ENCODE measurements at regions not wholly inside any gene's neighbourhood (a gene's known extent, or its start where the extent isn't known, plus 50 kb on each side); places are given as distances from the start of the nearest gene placed in this dataset.
A peak's percentile ranks its signal among the peaks of the same experiment; 100 is the strongest.

DNA sequence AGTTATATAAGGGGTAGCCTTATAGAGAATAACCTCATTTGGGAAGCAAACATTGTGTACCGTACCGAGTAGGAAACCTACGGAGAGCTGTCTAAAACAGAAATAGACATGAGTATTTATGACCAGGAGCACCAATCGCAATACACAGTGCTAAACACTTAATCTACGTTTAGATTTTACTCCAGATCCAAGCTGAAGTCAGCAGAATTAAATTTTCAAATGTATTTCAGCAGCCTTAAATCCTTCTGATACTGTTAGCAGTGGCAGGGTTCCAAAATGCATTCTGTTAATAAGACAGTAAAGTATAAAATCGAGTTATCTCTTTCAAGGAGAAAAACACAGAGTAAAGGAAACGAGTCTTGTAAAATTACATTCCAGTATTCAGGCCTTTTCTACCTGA is 118.1 kb upstream of the ZNF521 start:
- no peak for DNase-seq

DNA sequence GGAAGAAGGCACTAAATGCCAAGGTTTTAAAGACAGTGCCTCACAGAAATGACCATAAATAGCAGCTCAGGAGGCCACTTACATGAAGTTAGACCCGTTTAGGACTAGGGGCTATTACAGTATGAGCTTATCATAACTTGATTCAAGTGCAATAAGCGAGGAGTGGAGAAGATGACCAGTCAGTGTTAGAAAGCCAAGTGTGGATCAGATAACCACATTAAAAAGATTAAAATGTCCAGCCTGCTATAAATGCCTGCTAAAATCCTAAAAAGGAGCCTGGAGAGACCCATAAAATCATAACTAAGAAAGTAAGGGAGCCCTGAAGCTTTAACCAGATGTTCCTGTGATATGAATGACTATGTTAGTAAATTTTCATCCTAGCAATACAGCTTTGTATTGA is 117.5 kb upstream of the ZNF521 start:
- no peak for DNase-seq

DNA sequence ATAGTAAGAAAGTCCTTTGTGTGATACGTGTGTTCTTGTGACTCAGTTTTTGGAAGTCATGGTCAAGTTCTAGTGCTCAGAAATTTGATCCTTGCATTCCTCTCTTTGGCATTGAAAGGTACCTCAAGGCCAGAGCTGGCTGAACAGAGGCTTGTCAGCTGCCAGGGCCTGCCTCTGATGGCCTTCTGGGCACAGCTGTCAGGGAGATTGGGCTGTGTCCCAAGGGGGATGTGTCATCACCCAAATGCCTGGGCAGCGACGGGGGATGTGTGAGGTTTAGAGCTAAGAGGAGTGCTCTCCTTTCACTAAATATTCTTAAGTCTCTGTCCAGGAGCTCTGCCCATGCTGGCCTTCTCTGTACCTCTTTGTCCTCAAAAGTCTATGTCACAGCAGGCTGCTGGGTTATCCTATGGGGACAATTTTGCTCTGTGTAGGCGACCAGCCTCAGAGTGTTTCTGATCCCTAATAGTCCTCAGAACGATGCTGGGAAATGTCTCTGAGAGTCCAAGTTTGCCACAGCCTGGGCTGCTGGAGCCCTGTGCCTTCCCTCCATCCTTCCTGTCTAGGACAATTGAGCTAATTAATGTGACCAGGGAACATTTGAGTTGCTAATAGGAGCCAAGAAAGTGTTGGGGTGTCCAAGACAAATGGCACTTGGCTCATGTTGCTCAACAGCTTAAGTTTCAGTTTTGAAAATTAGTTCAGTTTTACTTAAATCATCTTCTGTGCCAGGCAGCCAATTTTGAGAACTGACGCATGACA is 115.4 kb upstream of the ZNF521 start:
- peak; percentile 16 for DNase-seq

DNA sequence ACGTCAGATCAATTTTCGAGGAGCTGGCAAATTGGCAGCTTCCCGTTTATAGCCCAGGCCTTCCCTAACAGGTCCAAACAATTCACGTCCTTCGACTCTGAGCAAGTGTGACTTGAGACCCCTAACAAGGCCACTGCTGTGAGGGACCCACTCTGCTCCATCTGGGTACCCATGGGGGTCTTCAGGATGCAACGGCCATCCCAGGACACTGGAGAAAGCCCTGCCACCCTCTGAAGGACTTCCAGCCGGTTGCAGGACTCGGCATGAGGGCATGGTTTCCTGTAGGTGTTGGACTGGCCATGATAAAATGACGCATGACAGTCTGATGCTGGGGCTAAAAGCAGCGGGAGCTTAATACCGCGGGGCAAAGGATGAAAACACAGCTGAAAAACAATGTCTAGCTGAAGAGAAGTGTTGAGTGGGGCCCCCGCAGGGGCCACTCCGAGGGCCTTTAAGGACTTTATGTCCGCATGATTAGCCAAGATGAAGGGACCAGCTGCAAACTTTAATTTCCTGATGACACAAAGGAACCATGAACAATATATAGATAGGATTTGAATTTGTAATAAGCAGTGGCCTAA is 113.3 kb upstream of the ZNF521 start:
- no peak for DNase-seq

DNA sequence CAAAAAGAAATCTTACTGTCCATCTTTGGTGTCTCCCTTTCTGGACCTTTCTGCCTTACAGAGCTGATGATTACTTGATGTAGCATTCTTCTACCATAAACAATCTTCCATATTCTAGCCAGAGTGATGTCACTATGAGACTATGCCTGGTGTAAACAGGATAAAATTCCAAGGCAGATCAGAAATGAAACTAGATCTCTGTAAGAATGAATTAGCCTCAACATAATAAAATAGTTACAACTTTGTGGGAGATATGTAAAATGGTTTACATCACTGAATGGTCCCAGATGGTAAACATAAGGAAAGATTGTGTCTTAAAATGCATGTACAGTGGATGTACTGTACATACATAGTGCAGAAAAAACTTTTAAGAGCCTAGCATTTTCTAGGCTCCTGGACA is 112.3 kb upstream of the ZNF521 start:
- DNase-seq = no peak

DNA sequence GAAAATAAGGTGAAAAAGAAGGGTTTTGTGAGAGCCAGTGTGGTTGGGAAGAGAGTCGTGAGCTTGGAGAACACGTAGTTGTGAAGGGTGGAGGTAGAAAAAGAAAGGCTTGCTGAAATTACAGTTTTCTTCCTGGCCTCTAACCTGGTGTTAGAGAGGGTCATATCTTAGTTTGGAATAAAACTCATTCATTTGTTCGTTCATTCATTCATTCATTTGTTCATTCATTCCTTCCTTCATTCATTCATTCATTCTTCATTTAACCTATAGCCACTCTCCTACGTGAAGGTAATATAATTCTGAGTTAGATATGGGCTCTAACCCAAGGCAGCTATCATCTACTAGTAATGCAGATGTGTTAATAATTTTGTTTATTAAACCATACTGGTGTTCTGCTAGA is 111.8 kb upstream of the ZNF521 start:
- DNase-seq = no peak

DNA sequence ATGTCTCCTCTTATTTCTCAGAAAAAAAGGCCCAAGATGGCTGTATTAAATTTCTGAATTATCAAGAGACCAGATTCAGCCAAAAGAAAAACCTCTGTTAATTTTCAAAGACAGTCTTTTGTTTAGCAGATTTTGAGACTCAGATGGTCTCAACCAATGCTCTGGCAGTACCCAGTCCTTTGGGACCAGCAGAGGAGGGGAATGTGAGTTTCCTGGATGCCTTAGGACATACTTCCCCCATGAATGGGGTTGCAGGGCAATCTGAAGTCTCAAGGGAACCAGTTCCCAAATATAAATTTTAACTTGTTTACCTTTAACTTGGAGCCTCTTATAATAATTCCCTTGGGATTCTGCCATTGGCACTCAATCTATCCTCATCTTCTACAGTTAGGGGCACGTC is 107.8 kb upstream of the ZNF521 start:
- DNase-seq = peak; percentile 7

DNA sequence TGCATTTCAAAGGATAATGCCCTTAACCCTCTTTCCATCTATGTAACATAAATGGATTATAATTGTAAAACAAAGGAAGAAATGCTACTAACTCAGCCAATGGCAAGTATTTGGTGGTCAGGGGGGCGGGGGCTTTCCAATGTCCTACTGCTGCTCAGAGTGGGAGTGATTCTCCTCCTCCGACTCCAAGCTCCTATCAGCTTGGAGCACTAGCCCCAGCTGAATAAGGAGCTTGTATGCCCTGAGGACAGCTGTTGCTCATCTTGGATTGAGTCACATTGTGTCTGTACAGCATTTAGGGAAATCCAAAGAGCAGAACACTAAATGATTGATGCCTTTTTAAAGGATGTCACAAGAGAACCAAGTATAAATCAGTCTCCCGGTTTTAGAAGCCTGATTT is 105.6 kb upstream of the ZNF521 start:
- DNase-seq = no peak

DNA sequence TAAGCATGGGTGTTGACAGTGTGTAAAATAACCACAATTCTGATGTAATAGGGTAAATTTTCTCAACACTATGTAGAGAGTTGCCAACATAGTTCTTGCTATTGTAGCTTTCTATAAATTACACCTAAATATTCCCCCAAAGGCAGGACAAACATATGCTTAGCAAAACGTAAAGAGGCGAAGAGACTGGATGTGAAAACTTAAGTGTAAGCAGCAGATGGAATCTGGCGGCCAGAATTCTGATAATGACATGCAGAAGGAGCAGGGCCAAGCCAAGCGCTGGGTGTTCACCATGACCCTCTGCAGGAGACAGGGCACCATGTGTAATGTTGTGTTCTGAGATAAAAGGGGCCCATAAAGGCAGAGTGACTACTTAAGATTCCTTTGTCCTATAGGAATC is 105.2 kb upstream of the ZNF521 start:
- DNase-seq = no peak

DNA sequence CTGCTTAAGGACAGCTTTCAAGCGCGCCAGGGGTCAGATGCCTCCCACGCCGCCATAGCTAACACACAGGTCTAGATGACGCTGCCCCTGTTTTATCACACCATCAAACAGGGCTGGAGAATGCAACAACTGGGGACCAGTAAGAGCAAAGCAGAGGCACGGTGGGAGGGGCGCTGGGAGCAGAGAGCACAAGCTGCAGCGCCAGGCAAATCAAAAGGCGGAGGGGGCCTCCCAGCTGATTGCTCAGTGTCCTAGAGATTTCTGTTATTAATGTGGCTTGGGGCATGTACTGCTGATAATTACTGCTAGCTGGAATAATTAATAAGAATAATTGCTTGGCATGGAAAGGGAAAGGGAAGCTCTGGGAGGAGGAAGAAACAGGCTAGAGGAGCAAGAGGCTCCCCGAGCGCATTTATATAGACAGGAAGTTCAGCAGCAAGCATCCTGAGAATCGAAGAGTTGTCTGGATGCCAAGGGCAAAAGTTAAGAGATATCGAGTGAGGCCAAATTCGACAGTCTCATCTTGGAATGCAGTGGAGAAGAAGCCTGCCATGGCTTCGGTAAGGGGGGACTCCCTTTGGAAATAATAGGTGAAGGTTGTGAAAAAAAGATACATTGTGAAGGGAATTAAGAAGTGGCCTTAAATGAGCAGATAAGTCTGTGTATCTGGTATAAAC is 104.5 kb upstream of the ZNF521 start:
- no peak for DNase-seq

DNA sequence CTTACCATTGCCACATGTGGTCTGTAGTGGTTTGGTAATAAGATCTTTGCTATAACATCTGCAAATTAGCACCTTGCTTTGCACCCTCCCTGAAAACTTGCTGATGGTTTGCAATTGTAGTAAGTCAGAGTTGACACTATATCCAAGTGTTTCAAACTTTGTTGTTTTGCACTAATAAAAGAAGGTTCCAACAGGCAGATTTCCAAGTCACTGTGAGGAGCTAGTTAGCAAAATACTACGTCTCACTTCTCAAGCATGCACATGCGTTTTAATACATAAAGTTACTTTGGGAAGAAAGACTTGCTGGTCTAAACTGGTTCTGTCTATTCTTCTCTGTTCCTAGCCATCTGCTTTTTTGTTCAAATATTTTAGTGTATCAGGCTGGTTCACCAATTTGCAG is 103.7 kb upstream of the ZNF521 start:
- no peak for DNase-seq

DNA sequence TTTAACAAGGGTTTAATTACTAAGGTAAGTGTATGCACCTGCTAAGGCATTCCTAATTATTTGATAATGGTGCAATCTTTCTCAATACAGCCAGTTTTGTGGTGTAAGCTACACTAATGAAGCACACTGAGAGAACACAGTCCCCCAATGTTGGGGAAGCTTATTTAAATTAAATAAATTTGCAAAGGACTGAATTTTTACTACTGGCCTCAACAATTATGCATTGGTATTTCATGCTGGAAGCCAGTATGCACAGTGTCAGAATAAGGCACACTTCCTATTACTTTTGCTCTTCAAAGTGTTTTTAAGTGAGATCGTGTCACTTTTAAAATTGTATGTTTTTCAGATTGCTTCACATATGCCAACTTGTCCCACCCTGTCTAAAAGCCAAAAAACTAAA is 103.2 kb upstream of the ZNF521 start:
- DNase-seq = no peak

DNA sequence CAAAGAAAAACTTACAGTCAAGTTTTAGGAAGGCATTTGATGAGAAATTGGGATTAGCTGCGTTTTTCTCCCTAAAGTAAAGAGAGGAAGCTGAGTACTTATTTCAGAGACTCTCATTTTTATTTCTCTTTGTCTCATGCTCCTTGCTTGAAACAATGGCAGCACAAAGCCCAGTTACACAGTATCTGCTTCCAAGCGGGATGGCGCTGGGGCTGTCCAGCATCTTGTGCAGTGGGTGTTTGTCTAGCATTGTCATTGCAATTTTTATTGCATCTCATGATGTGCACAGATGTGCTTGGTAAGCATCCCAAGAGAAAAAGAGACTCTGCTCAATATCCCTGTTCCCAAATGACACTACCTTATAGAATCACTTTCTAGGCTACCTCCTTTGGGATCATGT is 102.8 kb upstream of the ZNF521 start:
- no peak for DNase-seq

DNA sequence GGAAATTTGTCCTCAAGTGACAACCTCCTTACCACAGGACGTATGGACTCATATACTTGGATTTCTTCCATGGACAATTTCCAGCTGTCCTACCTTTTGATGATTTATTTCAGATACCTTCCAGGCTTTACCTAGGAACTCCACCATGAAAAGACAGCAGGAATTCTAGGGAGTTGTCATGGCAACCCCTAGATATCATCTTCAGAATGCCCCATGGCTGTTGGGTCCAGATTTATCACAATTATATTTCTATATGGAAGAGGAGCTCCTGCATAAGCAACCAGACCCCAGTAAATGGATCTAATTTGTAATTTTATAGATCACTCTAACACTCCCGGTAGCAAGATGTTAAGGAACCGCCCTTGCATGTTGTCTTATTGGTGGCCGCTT is 102.3 kb upstream of the ZNF521 start:
- no peak for DNase-seq

DNA sequence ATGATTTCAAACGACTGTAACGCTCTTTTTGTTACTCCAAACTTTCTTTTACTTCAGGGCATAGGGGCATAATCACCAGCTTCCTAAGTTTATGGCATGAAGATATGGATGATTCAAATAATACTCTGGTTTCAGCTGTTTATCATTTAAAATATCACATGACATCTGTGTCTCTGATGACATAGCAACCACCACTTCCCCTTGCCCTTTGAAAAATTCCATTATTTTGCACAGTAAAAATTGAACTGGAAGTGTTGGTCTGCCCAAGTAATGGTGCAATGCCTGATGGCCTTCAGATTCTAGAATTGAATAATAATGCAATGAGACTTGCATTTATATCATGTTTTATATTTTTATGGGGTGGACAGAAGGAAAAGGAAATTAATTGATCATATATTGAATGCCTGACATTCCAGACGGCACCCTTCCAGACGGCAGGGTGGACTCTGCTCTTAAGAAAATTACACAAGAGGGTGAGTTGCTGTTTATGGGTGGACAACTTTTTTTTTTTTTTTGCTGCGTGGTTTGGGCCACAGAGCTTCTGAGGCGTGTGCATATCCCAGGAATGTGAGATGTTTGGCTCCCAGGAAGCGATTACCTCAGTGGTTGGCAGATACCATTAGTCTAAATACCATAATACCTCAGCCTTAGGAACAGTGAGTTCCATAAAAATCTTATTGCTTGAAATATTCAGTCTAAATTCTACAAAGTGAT is 101.7 kb upstream of the ZNF521 start:
- no peak for DNase-seq

DNA sequence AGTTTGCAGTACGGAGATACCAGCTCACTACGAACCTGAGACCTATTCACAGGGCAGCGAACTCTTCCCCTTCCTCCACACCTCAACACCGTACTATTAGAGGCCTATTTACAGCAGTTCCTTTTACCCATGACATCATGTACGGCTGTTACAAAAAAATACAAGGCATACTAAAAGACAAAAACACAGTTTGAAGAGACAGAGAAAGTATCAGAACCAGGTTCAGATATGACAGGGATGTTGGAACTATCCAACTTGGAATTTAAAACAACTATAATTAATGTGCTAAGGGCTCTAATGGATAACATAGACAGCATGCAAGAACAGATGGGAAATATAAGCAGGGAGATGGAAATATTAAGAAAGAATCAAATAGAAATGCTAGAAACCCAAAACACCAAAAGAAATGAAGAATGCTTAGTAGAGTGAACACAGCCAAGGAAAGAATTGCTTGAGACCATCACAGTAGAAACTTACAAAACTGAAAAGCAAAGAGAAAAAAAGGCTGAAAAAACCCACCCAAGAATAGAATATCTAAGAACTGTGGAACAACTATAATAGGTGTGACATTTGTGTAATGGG is 99.2 kb upstream of the ZNF521 start:
- no peak for DNase-seq

DNA sequence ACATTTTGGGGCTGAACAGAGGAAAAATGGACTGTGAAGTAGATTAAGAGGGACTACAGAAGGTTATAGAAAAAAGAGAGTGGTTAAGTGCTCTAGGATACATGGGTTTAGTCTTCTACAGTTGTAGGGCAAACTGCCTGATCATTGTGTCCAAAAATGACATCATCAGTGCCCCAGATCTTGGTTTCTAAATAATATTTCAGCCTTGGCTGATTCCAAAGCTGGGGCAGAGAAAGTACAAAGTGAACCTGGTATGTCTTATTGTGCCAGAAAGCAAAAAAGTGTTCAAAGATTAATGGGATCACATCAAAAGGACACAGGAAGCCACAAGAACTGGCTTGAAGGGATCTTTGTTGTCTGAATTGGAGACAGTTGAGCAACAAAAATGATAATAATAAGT is 97.1 kb upstream of the ZNF521 start:
- DNase-seq = no peak

DNA sequence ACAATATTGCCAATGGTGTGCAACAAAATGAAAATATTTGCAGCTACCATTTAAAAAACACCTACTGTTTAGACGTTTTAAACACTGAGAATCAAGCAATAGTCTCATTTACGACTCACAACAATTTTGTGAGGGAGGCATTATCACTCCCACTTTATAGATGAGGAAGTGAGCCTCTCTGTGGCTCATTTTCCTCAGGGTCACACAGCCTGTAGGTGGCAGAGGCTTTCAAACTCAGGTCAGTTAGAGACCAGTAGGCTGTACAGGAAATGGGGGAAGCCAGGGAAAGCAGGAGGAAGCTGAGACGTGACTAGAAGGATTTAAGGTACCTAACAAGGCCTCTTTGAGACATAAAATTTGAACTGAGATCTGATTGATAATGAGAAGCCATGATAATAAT is 95.0 kb upstream of the ZNF521 start:
- DNase-seq = no peak

DNA sequence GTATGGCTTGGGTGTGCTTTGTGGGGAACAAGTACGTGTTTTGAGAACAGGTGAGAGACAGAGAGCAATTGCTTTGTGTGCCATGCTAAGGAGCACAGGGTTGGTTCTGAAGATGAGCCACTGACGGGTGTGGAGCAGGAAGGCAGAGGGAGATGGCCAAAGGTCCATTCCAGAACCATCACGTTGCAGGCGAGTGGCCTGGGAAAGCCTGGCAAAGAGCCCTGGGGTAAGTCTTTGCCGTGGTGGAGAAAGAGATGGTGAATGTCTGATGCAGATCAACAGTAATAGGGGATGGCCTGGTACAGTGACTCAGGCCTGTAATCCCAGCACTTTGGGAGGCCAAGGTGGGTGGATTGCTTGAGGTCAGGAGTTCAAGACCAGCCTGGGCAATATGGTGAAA is 93.5 kb upstream of the ZNF521 start:
- DNase-seq = no peak

DNA sequence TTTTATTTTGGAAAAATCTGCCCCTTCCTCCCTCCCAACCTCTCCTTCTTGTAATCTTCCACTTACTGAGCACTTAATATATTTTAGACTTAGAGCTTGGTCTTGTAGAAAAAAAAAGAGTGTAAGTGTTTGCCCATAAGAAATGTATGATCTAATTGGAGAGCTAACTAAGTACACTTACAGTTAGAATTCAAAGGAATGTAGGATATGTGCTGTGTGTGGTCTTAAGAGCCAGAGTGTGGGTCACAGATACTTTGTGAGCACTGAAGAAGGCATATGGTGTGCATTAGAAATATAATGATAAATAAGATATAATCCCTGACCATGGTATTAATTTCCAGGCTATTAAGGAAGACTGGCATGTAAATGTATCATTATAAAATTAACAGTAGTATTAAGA is 91.8 kb upstream of the ZNF521 start:
- DNase-seq = no peak

DNA sequence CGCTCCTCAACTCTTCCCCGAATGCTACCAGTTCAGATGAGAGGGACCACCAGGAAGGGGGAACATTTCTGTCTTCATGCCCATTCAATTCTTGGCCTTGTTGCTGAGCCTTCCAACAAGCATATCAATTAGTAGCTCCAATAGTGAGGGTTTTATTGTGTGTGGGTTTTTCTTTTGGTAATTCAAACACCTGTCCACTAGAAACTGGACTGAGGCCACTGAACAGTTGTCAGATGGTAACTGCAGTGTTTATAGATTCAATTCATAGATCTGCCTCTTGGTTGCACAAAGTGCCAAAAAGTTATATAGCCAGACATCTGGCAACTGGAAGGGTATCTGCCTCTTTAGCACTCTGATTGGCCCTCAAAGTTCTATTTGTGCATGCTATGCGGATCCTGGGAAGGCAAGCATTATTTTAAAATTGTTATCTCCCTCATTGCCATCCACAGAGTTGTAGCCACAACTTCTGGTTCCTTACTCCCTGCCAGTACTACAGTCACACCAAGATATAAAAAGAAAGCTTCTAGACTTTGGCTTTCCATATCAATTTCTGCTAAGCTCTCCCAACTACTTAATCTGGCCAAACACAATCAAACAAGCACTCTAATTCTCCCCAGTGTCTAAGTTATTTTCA is 83.3 kb upstream of the ZNF521 start:
- no peak for DNase-seq

DNA sequence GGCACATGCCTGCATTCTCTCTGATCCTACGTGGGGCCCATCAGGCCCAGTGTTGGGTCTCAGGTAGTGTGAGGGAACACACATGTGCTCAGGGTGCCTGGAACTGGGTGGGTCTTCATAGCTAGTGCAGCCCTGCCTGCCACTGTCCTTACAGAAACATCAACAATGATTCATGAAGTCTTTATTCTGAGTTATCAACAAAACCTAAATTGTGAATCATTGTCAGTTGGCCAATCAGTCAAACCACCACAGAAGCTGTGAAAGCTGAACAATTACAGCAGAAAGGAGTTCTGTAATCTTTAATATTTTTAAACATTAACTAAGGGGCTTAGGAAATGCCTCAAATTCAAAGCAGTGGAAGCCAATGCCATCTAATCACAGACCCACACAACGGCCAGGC is 82.8 kb upstream of the ZNF521 start:
- no peak for DNase-seq

DNA sequence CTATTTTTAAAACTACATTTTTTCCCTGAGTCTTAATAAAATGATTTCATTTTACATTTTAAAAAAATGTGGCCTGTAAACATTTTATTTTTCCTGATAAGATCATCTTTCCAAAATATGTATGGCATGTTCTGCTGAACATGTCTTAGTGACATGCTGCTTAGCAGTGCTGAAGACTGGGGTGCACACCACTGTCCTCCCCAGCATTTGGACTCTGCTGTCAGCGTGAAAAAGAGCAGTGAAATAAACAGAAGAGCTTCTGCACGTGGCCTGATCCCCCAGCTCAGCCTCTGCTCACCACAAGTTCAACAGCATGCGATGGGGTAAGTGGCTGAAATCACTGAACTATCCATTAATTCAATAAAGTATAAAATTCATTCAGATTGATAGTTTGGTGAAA is 81.6 kb upstream of the ZNF521 start:
- no peak for DNase-seq

Measured in NCI-H2171 treated with DMSO at 0.1 percent for 48 hours (cell line).